ENCODE measurements at regions not wholly inside any gene's neighbourhood (a gene's known extent, or its start where the extent isn't known, plus 50 kb on each side); places are given as distances from the start of the nearest gene placed in this dataset.
A peak's percentile ranks its signal among the peaks of the same experiment; 100 is the strongest.
"Not testable (repeated sequence)": the region's sequence is repeated elsewhere in the genome, so short reads cannot be mapped to it uniquely, and the experiment has no call there.

- H3K36me3 ChIP-seq, result 0 out of 2 replicates have a peak, but pooled peaks cover 8% of the 10 kb centered on the region
- H3K27ac ChIP-seq, result no peak overlapping the region
- peak overlapping the region; percentile 39 for H3K4me2 ChIP-seq
- no peaks in the 10 kb centered on the region for H3K27me3 ChIP-seq
- H4K20me1 ChIP-seq, result peaks cover 100% of the 10 kb centered on the region
- H3K4me3 ChIP-seq, result no peak overlapping the region
- H3K4me1 ChIP-seq, result peaks cover 24% of the 10 kb centered on the region
- peaks cover 9% of the 10 kb centered on the region for H3K9me3 ChIP-seq
- no peak for TF ChIP-seq Cebpa-rat (IDR thresholded peaks at IDR 0.05)
- no peak overlapping the region for H3K9ac ChIP-seq
These were observed 83.2 kb upstream of the TNRC6B start for GRCh38 chr22:40094485-40094884.

- not testable (repeated sequence) for H3K9me3 ChIP-seq, H3K27me3 ChIP-seq, H3K4me1 ChIP-seq, H3K9ac ChIP-seq, H3K4me3 ChIP-seq, H3K4me2 ChIP-seq, H3K27ac ChIP-seq, H3K36me3 ChIP-seq
- H4K20me1 ChIP-seq, result peaks cover 97% of the 10 kb centered on the region
These were observed 77.8 kb upstream of the TNRC6B start for GRCh38 chr22:40099887-40100286.

- Histone ChIP-seq H3K9me3 (no peaks in the 10 kb centered on the region), H4K20me1 (peaks cover 94% of the 10 kb centered on the region), H3K36me3 (no peaks in the 10 kb centered on the region), H3K4me3 (no peak overlapping the region), H3K4me1 (peaks cover 30% of the 10 kb centered on the region), H3K27me3 (no peaks in the 10 kb centered on the region), H3K4me2 (no peak overlapping the region), H3K27ac (no peak overlapping the region), H3K9ac (no peak overlapping the region)
- TF ChIP-seq Cebpa-rat (IDR thresholded peaks at IDR 0.05), result no peak
These were observed 72.0 kb upstream of the TNRC6B start for GRCh38 chr22:40105755-40106154.

GRCh38 chr22:40107244-40107643 is 70.5 kb upstream of the TNRC6B start:
- Histone ChIP-seq H4K20me1 (peaks cover 94% of the 10 kb centered on the region), H3K4me3 (no peak overlapping the region), H3K4me1 (peaks cover 45% of the 10 kb centered on the region), H3K4me2 (peak overlapping the region; percentile 71), H3K9ac (no peak overlapping the region), H3K36me3 (no peaks in the 10 kb centered on the region), H3K27ac (no peak overlapping the region), H3K9me3 (no peaks in the 10 kb centered on the region), H3K27me3 (no peaks in the 10 kb centered on the region)
- TF ChIP-seq Cebpa-rat (IDR thresholded peaks at IDR 0.05), result no peak

GRCh38 chr22:40107851-40108378 is 69.8 kb upstream of the TNRC6B start:
- Histone ChIP-seq H3K27ac (peak overlapping the region; percentile 24; the same call in 1 of the 2 replicates), H4K20me1 (peaks cover 94% of the 10 kb centered on the region), H3K4me3 (no peak overlapping the region), H3K36me3 (no peaks in the 10 kb centered on the region), H3K4me2 (peak overlapping the region; percentile 71), H3K4me1 (peaks cover 52% of the 10 kb centered on the region), H3K27me3 (no peaks in the 10 kb centered on the region), H3K9me3 (no peaks in the 10 kb centered on the region), H3K9ac (peak overlapping the region; percentile 22; the same call in 1 of the 2 replicates)
- no peak for TF ChIP-seq Cebpa-rat (IDR thresholded peaks at IDR 0.05)

GRCh38 chr22:40108396-40108795 is 69.3 kb upstream of the TNRC6B start:
- Histone ChIP-seq H3K9me3 (no peaks in the 10 kb centered on the region), H3K4me2 (peak overlapping the region; percentile 71), H3K4me3 (no peak overlapping the region), H3K9ac (peak overlapping the region; percentile 22; the same call in 1 of the 2 replicates), H3K4me1 (peaks cover 53% of the 10 kb centered on the region), H3K36me3 (no peaks in the 10 kb centered on the region), H3K27ac (peak overlapping the region; percentile 24; the same call in 1 of the 2 replicates), H3K27me3 (no peaks in the 10 kb centered on the region), H4K20me1 (peaks cover 94% of the 10 kb centered on the region)
- TF ChIP-seq Cebpa-rat (IDR thresholded peaks at IDR 0.05), result no peak

- not testable (repeated sequence) for H3K27ac ChIP-seq, H3K4me2 ChIP-seq, H3K27me3 ChIP-seq, H3K4me3 ChIP-seq, H3K36me3 ChIP-seq, H3K9ac ChIP-seq, H3K9me3 ChIP-seq
- H4K20me1 ChIP-seq, result peaks cover 96% of the 10 kb centered on the region
- peaks cover 53% of the 10 kb centered on the region for H3K4me1 ChIP-seq
These were observed 68.8 kb upstream of the TNRC6B start for GRCh38 chr22:40108926-40109325.

GRCh38 chr22:40111451-40111850 is 66.3 kb upstream of the TNRC6B start:
- Histone ChIP-seq H3K36me3 (no peaks in the 10 kb centered on the region), H3K27ac (peak overlapping the region; percentile 19; the same call in 1 of the 2 replicates), H4K20me1 (peaks cover 96% of the 10 kb centered on the region), H3K4me1 (peaks cover 50% of the 10 kb centered on the region), H3K4me2 (peak overlapping the region; percentile 72), H3K9me3 (no peaks in the 10 kb centered on the region), H3K27me3 (no peaks in the 10 kb centered on the region), H3K9ac (peak overlapping the region; percentile 10; the same call in 1 of the 2 replicates), H3K4me3 (0 out of 2 replicates have a peak overlapping the region, but pooled peaks have one; percentile 11)
- no peak for TF ChIP-seq Cebpa-rat (IDR thresholded peaks at IDR 0.05)

- Histone ChIP-seq H3K4me2 (peak overlapping the region; percentile 72), H3K36me3 (no peaks in the 10 kb centered on the region; the same call in 1 of the 2 replicates), H3K27me3 (no peaks in the 10 kb centered on the region), H3K4me1 (peaks cover 39% of the 10 kb centered on the region), H4K20me1 (peaks cover 96% of the 10 kb centered on the region), H3K9ac (no peak overlapping the region), H3K4me3 (no peak overlapping the region), H3K9me3 (no peaks in the 10 kb centered on the region), H3K27ac (0 out of 2 replicates have a peak overlapping the region, but pooled peaks have one; percentile 19)
- TF ChIP-seq Cebpa-rat (IDR thresholded peaks at IDR 0.05), result no peak
These were observed 65.1 kb upstream of the TNRC6B start for GRCh38 chr22:40112595-40112994.

- Histone ChIP-seq H3K27me3 (no peaks in the 10 kb centered on the region), H3K36me3 (peaks cover 2% of the 10 kb centered on the region), H3K4me1 (peaks cover 29% of the 10 kb centered on the region), H3K9ac (no peak overlapping the region), H3K4me2 (no peak overlapping the region), H3K9me3 (no peaks in the 10 kb centered on the region), H4K20me1 (peaks cover 97% of the 10 kb centered on the region), H3K4me3 (no peak overlapping the region), H3K27ac (no peak overlapping the region)
- no peak for TF ChIP-seq Cebpa-rat (IDR thresholded peaks at IDR 0.05)
These were observed 64.0 kb upstream of the TNRC6B start for GRCh38 chr22:40113696-40114095.

- H3K27me3 ChIP-seq, result no peaks in the 10 kb centered on the region
- peaks cover 9% of the 10 kb centered on the region for H3K36me3 ChIP-seq
- H3K4me1 ChIP-seq, result peaks cover 29% of the 10 kb centered on the region
- H3K4me3 ChIP-seq, result no peak overlapping the region
- no peak for TF ChIP-seq Cebpa-rat (IDR thresholded peaks at IDR 0.05)
- no peak overlapping the region for H3K4me2 ChIP-seq
- H3K9me3 ChIP-seq, result no peaks in the 10 kb centered on the region
- no peak overlapping the region for H3K9ac ChIP-seq
- no peak overlapping the region for H3K27ac ChIP-seq
- peaks cover 96% of the 10 kb centered on the region for H4K20me1 ChIP-seq
These were observed 63.3 kb upstream of the TNRC6B start for GRCh38 chr22:40114411-40114810.

All from BLaER1 (cell line).